ENCODE measurements at regions not wholly inside any gene's neighbourhood (a gene's known extent, or its start where the extent isn't known, plus 50 kb on each side); places are given as distances from the start of the nearest gene placed in this dataset.

DNA sequence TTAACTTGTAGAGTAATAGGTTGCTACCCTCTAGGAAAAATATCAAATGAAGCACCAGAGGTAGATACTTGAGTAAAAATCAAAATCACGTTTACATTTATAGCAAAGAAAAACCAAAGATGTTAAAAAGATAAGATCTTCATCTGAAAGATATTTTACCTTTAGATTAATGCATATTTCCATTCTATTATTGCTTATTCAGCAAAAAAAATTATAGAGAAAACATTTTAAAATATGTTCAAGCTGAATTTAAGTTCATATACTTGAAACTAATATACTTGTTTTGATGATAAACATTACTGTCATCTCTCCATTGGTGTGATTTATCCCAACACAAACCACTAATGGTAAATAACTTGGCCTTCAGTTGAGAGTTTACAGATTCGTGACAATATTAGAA, 422.3 kb downstream of the CAAP1 start:
- CTCF ChIA-PET, result no interaction called here
- TF ChIP-seq CTCF (IDR thresholded peaks at IDR 0.05), result no peak
- intact Hi-C loops (cut with DNase I, micrococcal nuclease), result no loop called here

DNA sequence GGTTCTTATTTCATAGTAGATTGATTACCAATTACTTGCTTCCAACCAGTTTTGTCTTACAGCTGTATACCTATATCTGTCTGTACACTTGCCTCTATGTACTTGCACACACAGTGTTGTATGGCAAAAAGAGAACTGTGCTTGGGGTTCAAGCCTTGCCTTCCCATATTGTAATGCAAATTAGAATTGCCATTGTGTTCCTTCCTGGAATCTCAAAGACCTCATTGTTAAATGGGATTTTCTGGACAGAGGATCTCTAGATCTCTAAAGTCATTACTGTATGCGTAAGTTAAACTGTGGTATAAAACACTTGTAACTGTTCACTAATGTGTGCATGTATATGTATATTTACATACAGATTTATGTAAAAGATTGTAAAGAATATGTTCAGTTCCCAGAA, 428.8 kb downstream of the CAAP1 start:
- intact Hi-C loops (cut with DNase I, micrococcal nuclease), result no loop called here
- Mint-ChIP-seq H3K4me3 (no peak overlapping the region), H3K36me3 (ENCODE audit: low read depth) (no peaks in the 10 kb centered on the region), H3K27me3 (no peaks in the 10 kb centered on the region), H3K9me3 (peaks cover 7% of the 10 kb centered on the region), H3K4me1 (ENCODE audit: low read depth) (no peaks in the 10 kb centered on the region), H3K27ac (no peak overlapping the region)
- ChIA-PET POLR2A (no interaction called here), CTCF (no interaction called here)
- no peak overlapping the region for H3K4me3 ChIP-seq (ENCODE audit: low read length)
- no peaks in the 10 kb centered on the region for H3K36me3 ChIP-seq (ENCODE audit: insufficient read depth, low read length)
- H3K27me3 ChIP-seq (ENCODE audit: control insufficient read depth in 1 of 2, insufficient read depth in 2 of 2, low read length in 2 of 2), result no peaks in the 10 kb centered on the region
- H3K27ac ChIP-seq (ENCODE audit: low read depth in 1 of 2, low read length in 2 of 2), result no peak overlapping the region
- TF ChIP-seq CTCF (IDR thresholded peaks at IDR 0.05), result no peak
- ATAC-seq (ENCODE audit: poor library complexity), result no peak
- no peaks in the 10 kb centered on the region for H3K4me1 ChIP-seq (ENCODE audit: insufficient read depth, low read length)
- no peaks in the 10 kb centered on the region for H3K9me3 ChIP-seq (ENCODE audit: control insufficient read depth in 1 of 2, insufficient read depth in 1 of 2, low read length in 2 of 2)
- no peak for DNase-seq

More for the DNA sequence above, 422.3 kb downstream of the CAAP1 start:
- no peak overlapping the region for H3K4me3 Mint-ChIP-seq
- peaks cover 10% of the 10 kb centered on the region for H3K9me3 Mint-ChIP-seq
- H3K4me1 Mint-ChIP-seq (ENCODE audit: low read depth), result no peaks in the 10 kb centered on the region
- no peaks in the 10 kb centered on the region for H3K27me3 ChIP-seq (ENCODE audit: control insufficient read depth in 1 of 2, insufficient read depth in 2 of 2, low read length in 2 of 2)
- no peak overlapping the region for H3K27ac Mint-ChIP-seq
- H3K9me3 ChIP-seq (ENCODE audit: control insufficient read depth in 1 of 2, insufficient read depth in 1 of 2, low read length in 2 of 2), result no peaks in the 10 kb centered on the region
- no peak for DNase-seq
- no peaks in the 10 kb centered on the region for H3K36me3 Mint-ChIP-seq (ENCODE audit: low read depth)
- no peaks in the 10 kb centered on the region for H3K4me1 ChIP-seq (ENCODE audit: insufficient read depth, low read length)
- H3K27ac ChIP-seq (ENCODE audit: low read depth in 1 of 2, low read length in 2 of 2), result no peak overlapping the region
- H3K36me3 ChIP-seq (ENCODE audit: insufficient read depth, low read length), result no peaks in the 10 kb centered on the region
- no peaks in the 10 kb centered on the region for H3K27me3 Mint-ChIP-seq
- no peak for ATAC-seq (ENCODE audit: poor library complexity)
- POLR2A ChIA-PET, result no interaction called here
- no peak overlapping the region for H3K4me3 ChIP-seq (ENCODE audit: low read length)

GRCh38 chr9:26462751-26463150, 429.9 kb downstream of the CAAP1 start:
- H3K9me3 Mint-ChIP-seq, result peaks cover 9% of the 10 kb centered on the region
- H3K36me3 Mint-ChIP-seq (ENCODE audit: low read depth), result no peaks in the 10 kb centered on the region
- no peak overlapping the region for H3K4me3 Mint-ChIP-seq
- H3K9me3 ChIP-seq (ENCODE audit: control insufficient read depth in 1 of 2, insufficient read depth in 1 of 2, low read length in 2 of 2), result no peaks in the 10 kb centered on the region
- H3K4me1 ChIP-seq (ENCODE audit: insufficient read depth, low read length), result no peaks in the 10 kb centered on the region
- H3K27me3 Mint-ChIP-seq, result no peaks in the 10 kb centered on the region
- no peak for TF ChIP-seq CTCF (IDR thresholded peaks at IDR 0.05)
- intact Hi-C loops (cut with DNase I, micrococcal nuclease), result no loop called here
- H3K4me1 Mint-ChIP-seq (ENCODE audit: low read depth), result no peaks in the 10 kb centered on the region
- no peak overlapping the region for H3K27ac ChIP-seq (ENCODE audit: low read depth in 1 of 2, low read length in 2 of 2)
- ATAC-seq (ENCODE audit: poor library complexity) (no peak), DNase-seq (no peak)
- no peak overlapping the region for H3K27ac Mint-ChIP-seq
- H3K4me3 ChIP-seq (ENCODE audit: low read length), result no peak overlapping the region
- no peaks in the 10 kb centered on the region for H3K36me3 ChIP-seq (ENCODE audit: insufficient read depth, low read length)
- ChIA-PET POLR2A (no interaction called here), CTCF (no interaction called here)
- no peaks in the 10 kb centered on the region for H3K27me3 ChIP-seq (ENCODE audit: control insufficient read depth in 1 of 2, insufficient read depth in 2 of 2, low read length in 2 of 2)

All from CD4-positive, alpha-beta T cell (primary cell).